DMS 273 (cell line): ENCODE measurements at regions not wholly inside any gene's neighbourhood (a gene's known extent, or its start where the extent isn't known, plus 50 kb on each side); places are given as distances from the start of the nearest gene placed in this dataset.

Experiments
- DNase-seq: peaks from one replicate; lab custom pipeline; 2025; ENCODE audit not compliant: unreplicated experiment; lab: John Stamatoyannopoulos, UW

DNA sequence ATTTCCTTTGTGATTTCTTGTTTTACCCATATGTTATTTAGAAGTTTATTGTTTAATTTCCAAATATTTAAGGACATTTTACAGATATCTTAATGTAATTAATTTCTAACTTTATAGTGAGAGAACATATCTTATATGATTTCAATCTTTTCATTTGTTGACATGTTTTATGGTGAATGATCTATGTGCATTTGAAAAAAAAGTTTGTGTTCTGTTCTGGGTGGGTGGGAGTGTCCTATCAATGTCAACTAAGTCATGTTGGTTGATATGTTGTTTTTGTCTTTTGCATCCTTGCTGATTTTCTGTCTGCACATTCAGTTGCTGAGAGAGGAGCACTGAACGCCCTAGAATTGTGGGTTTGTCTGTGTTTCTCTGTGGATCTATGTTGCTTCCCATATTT is 50.3 kb upstream of the CBFA2T3 start:
- DNase-seq, result no peak

DNA sequence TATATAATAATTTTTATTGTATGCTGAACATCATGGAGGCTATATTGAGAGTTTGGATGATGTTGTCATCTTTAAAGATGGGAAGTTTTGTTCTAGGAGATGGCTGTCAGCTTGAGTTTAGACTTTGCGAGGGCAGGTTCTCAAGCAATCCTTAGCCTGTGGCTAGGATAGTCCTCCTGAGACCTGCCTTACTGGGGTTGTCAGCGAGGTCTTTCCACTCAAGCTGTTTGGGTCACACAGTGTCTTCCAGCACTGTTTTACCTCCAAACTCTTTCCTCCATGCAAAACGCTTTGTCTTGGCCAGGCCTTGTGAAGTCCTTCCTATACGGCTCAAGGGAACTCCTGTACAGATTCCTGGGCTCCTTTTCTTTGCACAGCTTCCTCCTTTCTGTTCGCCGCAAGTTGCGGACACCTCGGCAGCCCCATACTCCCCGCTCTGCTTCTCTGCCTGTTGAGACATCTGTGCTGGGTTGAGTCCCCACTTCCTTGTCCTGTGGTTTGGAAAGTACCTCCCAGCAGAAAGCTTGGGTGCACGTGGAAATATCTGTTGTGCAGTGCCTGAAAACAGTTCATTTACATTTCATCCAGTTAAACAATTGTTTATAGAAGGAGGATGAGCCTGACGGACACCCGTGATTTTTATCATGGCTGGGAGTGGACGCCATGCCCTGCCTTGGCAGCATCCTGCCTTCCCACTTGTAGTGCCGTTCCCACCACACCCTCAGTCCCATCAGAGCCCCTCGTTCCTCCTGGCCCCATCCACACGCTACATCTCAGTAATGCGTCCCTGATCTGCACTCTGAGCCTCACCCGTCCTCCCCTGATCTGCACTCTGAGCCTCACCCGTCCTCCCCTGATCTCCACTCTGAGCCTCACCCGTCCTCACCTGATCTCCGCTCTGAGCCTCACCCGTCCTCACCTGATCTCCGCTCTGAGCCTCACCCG is 55.0 kb upstream of the CBFA2T3 start:
- DNase-seq, result no peak

DNA sequence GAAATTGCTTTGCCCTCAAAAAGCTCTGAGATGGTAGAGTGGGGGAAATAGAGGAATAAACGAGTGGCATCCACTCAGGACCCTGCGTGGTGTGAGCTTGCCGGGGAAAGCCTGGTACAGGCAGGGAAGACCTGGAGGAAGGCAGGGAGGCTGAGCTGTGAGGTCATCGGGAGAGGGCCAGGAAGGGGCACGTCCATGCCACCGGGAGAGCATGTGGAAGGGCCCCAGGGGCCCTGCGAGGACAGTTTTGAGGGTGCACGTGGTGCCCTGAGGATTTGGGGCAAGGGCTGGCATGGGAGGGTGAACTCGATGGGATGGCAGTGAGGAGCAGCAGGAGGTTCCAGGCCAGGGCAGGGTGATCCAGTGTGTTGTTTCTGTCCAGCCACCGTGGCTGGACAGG is 56.3 kb upstream of the CBFA2T3 start:
- DNase-seq, result no peak

DNA sequence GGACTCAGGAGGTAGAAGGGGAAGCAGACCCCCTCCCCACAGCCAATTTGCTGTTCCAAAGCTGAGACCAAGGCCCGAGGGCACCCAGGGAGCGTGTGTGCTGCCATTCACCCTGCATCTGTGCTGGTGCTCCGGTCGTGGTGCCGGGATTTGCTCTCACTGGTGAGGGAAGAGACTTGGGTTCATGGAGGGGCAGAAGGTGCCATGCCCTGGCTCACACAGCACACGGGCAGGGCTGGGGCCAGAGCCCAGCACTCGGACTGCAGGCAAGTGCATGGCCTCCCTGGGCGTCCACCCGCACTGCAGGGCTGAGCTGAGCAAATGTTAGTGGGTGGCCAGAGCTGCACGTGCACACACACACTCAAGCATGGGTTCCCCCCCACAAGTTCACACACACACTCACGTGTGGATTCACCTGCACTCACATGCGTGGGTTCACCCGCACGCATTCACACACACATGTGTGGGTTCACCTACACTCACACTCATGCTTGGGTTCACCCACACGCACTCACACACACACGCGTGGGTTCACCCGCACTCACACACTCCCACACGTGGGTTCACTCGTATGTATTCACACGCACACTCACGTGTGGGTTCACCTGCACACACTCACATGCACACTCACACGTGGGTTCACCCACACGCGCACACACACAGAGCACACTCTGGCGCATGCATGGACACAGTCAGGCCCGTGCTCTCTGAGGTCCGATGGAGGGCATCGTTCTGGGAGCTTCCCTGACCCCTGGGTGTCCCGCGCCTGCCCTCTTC is 57.0 kb upstream of the CBFA2T3 start:
- DNase-seq, result no peak

DNA sequence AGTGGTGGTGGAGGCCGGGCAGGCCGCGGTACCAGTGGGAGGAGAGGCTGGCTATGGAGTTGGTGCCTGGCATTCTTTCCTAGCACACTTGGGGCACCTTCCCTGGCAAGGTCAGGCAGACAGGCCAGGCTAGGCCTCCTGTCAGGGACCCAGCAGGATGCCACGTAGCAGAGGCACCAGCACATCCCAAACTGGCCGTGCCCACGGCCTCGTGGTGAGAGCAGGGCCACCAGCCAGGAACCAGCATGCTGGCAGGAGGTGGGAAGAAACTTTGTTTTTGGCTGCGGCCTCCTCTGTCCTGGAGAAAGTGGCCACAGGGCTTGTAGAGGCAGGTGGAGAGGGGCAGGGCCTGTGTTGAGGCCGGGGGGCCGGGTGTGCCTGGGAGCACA is 57.6 kb upstream of the CBFA2T3 start:
- DNase-seq, result no peak

DNA sequence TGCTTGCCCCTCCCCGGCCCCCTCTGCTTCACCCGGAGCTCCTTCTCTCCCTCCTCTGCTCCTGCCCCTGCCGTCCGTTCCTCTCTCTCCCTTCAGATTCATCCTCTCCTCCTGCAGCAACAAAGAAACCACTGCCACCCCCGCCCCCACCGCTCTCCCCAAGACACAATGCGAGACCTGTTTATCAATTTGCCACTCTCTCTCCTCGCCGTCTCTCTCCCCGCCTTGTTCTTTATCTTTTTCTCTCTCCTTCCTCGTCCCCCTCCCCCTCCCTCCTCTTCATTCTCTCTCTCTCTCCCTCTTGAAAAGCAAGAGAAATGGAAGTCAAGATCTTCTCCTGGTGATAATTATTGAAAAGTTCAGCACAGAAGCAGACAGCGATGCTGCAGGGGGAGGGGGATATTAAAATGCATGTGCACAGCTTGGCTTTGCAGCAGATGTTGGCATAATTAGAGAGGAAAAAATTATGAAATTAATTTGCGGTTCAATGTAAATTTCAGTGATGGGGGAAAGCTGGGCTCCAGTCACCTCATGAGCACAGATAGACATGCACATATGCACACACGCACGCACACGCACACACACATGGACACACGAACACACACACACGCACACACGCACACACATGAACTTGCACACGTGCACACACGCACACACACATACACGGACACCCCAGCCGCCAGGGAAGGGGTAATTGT is 58.1 kb upstream of the CBFA2T3 start:
- DNase-seq, result peak; percentile 64

DNA sequence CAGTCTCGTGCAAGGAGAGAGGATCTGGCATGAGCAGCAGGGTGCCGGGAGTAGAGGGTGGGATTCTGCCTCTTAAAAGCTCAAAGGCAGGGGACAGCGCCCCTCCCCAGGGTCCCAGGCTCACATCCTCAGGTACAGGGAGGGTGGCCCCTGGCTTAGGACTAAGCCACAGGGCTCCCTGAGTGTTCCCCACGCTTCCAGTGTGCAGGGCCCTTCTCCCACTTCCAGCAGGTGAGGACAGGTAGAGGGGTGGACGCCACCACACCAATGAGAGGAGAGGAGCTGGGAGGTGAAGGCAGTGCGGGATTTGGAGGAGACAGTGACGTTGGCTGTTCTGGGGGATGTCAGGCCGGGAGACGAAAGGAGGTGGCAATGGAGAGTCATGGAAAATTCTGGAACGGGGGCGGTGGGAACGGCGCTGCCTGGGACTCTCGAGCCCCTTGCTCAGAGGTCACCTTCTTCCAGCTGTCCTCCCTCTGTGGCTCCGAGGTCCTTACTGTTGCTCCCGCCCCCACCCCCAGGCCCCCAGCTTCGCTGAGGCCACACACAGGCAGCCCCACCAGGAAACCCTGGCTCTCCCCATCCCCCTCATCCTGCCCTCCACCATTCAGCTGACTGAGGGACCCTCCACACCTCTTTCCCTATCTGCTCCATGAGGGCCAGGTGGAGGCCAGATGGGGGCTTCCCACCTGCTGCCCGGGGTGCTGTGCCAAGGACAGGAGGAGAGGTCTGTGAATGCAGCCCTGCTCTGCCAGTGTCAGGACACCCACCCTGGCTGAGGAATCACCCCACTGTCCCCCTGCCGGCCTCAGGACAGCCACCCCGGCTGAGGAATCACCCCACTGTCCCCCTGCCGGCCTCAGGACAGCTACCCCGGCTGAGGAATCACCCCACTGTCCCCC is 57.7 kb upstream of the ACSF3 start:
- DNase-seq, result no peak

DNA sequence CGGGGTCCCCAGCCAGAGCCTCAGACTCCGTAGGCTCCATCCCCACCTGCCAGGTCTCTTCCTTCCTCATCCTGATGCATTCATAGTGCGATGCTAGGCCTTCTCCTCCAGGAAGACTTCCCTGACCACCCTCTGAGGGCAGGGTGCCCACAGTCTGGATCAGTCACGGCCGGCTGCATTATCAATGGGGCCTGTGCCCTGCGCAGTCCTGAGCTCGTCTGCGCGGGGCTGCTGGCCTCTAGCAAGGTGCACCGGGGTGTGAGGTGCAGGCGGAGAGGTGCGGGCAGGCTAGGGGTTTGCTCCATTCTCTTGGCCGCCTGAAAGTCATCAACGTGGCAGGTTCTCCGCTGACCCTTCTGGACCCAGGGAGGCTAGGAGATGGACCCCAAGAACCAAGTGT is 56.9 kb upstream of the ACSF3 start:
- no peak for DNase-seq

DNA sequence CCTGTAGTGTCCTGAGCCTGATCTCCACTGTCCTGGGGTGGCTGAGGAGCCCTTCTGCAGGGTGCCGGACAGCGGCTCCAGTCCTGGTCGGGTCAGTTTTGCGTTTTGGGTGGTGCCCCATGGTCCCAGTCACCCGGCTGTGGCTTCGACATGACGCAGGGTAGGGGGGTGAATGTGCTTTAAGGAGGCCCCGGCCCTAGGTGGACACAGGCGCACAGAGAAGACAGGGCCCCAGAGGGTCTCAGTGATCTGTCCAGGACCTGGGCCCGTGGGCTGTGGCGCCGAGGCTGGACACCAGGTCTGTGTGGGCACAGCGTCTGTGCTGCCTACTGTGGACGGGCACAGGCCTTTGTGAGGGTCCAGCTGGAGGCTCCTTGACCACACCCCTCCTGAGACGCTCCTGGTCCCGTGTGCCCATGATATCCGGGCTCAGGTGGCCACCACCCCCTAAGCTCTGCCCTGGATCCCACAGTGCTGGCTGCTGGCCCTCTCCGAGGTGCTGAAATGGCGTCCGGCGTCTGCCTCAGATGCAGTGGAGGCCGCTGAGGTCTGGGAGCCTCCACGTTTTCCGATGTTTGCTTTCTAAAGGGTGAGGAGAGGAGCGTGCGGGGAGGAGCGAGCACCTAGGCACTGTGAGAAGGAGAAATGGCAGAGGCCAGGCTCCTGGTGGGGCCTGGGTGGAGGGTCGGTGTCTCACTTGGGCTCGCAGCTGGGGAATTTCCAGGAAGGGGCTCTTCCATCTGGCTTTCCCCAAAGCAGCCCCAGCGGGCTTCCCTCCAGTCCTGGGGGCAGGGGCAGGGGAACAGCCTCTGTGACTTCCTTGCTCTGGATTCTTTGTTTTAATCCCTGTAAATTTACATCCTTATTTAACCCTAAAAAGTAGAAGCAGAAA is 56.1 kb upstream of the ACSF3 start:
- peak; percentile 72 for DNase-seq

DNA sequence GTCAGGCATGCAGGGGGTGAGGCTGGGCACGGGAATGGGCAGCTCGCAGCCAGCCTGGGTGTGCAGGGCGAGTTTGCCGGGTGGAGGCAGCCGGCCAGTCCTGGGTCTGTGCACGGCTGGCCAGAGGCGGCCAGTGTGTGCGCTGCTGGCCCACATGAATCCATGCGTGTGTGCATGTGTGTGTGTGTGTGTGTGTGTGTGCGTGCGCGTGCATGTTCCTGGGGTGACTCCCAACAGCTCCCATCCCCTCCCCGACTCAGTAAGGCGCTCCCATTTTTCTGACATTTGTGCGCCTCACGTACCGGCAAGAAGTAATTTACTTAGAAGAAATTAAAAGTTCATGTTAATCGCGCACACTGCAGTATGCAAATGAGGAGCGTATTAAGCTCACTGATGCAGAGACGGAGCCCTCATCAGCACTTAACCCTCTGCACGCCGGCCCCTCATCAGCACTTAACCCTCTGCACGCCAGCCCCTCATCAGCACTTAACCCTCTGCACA is 55.4 kb upstream of the ACSF3 start:
- no peak for DNase-seq

DNA sequence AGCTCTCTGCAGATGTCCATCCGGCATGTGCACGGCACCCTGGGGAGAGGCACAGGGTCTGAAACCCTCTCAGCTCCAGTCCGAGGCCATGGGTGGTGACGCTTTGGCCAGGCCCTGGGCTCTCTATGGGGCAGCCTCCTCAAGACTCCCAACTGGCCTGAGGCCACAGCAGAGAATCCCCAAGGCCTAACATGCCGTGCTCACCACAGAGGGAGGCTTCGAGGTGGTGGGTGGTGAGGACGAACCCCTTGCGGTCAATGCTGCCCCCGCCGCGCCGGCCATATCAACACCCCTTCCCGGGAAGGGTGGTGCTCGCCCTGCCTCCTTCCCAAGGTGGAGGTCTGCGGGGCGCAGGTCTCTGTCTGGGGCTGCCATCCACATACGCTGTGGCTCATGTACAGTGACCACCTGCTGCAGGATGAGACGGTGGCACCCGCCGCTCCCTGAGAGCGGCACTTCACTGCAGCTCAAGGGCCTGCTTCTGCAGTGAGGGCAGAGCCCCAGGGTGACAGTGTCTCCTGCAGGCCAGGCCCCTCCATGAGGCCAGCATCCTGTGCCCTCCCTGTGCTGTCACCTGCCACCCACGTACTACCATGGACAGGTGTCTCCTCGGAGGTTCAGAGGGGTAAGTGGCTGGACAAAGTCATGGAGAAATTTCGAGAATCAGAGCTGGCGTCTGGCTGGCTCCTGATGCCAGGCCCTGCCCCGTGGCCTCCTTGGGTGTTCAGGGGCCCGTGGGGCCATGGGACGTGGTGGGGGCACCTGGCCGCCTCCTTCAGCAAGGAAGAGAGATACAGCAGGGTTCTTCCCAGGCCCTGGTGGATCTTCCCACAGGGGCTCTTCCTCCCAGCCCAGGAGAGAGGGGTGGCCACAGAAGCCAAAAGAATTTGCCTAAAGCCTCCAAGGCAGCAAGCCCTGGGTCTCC is 54.6 kb upstream of the ACSF3 start:
- no peak for DNase-seq

DNA sequence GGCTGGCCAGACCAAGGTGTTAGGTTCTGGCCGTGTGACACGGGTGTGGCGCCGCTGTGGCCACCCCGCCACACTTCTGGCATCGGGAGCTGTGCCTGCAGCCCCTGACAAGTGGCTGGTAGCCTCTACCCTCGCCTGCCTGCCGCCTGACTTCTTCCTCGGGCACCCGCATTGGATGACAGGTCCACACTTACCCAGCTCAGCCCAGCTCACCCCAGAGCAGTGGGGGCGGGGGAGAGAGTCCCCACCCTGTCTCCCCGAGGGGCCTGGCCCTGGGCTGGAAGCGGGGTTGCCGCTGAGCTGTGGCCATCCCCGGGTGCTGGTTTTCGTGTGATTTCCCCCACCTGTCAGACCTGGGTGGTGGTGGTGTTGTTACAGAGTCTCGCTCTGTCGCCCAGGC is 53.9 kb upstream of the ACSF3 start:
- DNase-seq, result no peak

DNA sequence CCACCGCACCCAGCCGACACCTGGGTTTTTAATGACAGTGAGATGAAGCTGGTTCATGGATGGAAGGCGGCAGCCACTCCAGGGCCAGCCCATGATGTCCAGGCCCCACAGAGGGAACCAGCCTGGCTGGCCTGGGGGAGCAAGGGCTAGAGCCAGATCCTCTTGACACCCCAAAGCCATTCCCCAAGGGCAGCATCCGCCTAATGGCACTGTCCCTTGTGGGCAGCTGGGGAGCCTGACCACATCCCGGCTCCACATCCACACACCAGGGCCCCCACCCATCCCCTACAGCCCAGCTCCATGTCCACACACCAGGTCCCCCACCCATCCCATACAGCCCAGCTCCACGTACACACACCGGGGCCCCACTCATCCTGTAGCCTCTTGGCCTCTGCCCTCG is 53.3 kb upstream of the ACSF3 start:
- DNase-seq, result no peak

DNA sequence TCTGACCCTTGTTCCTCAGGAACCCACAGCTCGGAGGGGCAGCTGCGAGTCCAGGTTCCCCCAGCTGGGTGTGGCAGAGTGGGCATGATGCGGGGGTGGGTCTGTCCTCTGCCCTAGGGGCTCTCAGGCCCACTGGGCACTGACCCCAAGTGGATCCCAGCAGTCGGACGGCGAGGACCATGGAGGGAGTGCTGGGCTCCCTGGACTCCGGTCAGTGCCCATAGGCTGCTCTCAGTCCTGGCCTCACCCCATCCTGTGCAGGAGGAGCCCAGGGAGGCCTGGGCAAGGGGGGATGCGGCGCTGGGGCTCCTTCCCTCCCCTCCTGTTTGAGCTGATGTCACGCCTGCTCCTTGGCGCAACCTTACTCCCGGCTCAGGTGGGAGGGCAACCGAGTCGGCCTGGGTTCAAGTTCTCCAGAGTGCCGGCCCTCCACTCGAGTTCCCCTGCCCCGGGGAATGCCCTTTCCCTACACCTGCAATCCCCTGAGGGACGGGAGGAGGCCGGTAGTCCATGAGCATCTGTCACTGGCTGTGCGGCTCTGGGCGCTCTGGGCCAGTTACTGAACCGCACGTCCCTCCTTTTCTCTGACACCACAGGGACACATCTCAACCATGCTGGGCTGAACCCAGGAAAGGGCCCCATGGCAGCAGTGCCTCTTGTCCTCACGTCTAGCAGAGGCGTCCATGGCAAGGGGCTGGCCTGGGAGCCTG is 52.6 kb upstream of the ACSF3 start:
- DNase-seq, result no peak

DNA sequence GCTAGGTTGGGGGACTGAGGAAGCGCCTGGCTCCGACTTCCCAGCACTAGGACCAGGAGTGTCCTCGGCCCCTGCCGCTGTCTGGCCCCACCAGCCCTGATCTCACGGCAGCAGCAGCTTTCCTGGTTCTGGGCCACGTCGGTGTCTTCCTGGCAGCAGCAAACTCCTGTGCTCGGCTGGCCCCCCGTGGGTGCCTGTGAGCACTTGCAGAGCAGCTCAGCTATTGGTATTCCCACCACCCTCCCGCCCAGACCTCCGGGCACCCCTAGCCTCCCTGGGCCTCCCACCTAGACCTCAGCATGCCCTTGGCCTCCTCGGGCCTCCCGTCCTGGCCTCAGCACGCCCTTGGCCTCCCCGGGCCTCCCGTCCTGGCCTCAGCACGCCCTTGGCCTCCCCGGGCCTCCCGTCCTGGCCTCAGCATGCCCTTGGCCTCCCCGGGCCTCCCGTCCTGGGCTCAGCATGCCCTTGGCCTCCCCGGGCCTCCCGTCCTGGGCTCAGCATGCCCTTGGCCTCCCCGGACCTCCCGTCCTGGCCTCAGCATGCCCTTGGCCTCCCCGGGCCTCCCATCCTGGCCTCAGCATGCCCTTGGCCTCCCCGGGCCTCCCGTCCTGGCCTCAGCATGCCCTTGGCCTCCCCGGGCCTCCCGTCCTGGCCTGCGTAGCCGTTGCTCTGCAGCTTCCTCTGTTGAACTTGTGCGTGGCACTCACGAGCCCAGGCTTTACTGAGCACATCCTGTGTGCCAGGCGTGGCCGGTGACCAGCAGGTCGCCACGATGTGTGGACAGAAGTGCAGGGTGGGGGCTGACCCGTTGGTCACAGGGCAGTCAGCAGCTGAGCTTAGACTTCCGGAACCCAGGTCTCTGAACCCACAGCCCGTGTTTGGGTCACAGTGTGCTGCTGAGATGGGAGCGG is 51.8 kb upstream of the ACSF3 start:
- DNase-seq, result no peak

DNA sequence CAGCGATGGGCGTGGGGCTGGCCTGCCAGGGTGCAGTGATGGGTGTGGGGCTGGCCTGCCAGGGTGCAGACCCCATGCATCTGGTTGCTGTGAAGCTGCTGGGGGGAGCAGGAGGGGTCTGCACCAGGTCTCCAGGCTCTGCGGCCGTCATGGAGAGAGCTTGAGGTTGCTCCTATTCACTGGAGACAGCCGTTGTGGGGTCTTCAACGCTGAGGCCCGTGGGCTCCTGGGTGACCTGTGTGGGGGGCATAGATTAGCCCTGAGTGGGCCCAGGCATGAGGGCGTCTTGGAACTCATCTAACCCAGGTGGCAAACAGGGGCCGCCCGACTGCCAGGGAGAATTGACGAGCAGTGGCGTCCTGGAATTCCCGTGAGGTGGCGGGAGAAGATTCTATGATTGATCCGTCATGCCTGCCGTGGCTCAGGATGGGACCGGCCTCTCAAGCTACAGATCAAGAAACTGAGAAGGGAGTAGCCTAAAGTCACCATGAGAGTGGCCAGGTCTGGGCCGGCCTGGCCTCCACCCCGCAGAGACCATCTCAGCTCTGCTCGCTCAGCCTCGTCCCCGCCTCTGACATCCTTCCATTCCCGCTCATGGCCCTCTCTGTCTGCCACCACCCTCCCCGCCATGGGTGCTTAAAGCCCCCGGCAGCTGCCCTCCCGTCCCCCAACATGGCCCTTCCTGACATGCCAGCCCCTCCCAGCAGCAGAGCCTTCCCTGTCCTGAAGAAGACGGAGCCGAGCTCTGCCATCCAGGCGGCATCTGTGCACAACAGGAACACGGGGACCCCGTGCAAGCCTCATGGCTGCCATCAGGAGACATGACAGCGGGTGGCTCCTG is 50.7 kb upstream of the ACSF3 start:
- DNase-seq, result no peak
